ENCODE measurements at regions not wholly inside any gene's neighbourhood (a gene's known extent, or its start where the extent isn't known, plus 50 kb on each side); places are given as distances from the start of the nearest gene placed in this dataset.
"Not testable (repeated sequence)": the region's sequence is repeated elsewhere in the genome, so short reads cannot be mapped to it uniquely, and the experiment has no call there.

DNA sequence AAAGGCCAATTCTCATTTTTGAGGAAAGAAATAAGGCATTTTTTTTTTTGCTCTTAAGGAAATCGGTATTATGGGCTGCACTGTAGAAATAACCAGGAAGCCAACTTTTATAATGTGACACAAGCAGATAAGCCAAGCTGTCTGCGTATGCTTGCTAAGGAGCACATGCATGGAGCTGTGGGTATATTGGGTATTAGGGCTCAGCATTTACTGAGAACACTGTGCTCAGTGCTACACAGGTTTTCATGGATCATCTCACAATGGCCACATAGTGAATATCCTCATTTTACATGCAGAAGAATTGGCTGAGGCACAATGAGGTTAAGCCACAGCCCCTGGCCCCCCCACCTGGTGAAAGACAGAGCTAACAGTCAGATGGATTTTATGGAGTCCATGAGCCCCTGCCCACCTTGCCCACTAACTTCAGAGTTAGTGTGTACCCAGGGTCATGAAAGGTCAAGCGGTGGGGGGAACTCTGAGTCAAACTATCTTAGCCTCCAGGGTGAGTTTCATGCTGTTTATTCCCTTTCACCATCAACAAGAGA lies 204.8 kb downstream of the SPATA31A6 start:
- H3K4me3 ChIP-seq (ENCODE audit: low read length): no peak overlapping the region
- no peak for DNase-seq (ENCODE audit: low read depth)
- TF ChIP-seq, protein P1, sequence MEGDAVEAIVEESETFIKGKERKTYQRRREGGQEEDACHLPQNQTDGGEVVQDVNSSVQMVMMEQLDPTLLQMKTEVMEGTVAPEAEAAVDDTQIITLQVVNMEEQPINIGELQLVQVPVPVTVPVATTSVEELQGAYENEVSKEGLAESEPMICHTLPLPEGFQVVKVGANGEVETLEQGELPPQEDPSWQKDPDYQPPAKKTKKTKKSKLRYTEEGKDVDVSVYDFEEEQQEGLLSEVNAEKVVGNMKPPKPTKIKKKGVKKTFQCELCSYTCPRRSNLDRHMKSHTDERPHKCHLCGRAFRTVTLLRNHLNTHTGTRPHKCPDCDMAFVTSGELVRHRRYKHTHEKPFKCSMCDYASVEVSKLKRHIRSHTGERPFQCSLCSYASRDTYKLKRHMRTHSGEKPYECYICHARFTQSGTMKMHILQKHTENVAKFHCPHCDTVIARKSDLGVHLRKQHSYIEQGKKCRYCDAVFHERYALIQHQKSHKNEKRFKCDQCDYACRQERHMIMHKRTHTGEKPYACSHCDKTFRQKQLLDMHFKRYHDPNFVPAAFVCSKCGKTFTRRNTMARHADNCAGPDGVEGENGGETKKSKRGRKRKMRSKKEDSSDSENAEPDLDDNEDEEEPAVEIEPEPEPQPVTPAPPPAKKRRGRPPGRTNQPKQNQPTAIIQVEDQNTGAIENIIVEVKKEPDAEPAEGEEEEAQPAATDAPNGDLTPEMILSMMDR (IDR thresholded peaks at IDR 0.05; ENCODE audit: insufficient read depth, low read depth, low read length, missing control alignments): no peak

DNA sequence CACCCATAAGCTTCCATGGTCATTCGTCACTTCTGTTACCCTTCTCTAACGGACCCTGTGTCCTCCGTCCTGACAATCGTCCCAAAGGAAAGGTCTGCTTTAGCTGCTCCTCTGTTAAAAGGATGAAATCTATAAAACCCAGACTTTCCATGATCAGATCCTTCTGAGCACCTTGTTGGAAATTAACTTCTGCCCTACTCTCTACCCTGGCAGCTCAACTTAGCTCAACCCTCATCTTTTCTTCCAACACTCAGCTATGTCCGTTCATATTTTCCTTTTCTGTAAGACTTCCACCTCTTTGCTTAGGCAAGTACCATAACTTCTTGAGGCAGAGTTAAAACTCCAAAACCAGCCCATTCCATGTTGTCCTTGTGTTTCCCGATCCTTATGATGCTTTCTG lies 205.4 kb downstream of the SPATA31A6 start:
- TF ChIP-seq, protein P1 (IDR thresholded peaks at IDR 0.05; ENCODE audit: insufficient read depth, low read depth, low read length, missing control alignments): no peak
- DNase-seq (ENCODE audit: low read depth): no peak
- no peak overlapping the region for H3K4me3 ChIP-seq (ENCODE audit: low read length)

DNA sequence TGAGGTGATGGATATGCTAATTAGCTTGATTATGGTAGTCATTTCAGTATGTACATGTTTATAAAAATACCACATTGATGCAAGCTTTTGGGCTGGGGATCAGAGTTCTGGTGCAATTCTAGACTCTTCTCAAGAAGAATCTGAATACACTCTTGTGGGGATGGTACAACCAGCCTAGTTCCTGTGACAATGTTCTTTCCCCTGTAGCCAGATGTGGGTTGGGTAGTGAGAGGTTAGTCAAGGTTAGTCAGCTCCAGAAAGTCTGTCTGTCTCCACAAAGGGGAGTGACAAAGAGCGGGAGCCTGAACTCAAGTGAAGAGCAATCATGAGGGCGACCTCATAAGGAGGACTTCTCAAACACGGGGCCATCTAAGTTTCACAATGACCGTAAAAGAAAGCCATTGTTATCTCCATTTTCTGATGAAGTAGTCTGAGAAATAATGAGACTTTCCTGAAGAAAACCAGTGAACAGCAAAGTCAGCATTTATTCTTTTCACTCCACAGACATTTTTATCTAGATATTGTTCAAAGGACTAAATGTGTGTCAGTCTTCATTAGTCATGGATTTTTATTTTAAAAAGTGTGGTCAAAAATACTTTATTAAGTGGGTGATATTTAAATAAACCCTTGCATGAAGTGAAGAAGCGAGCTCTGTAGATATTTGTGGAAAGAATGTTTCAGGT lies 209.5 kb downstream of the SPATA31A6 start:
- DNase-seq (ENCODE audit: low read depth); H3K4me3 ChIP-seq (ENCODE audit: low read length): not testable (repeated sequence)

DNA sequence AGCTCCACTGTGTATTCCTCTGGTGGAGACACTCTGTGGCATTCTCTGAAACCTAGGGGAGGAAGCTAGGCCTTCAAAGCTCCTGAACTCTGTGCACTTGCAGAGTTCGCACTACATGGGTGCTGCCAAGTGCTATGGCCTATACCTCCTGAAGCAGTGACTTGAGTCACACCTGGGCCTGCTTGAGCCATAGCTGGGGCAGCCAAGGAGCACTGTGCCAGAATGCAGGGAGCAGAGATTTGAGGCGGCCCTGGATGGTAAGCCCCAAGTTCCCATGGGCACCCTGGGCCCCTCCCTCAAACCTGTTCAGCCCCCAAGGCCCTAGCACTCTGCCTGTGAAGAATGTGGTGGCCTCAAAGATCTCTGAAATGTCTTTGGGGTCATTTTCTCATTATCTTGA lies 212.9 kb downstream of the SPATA31A6 start:
- H3K4me3 ChIP-seq (ENCODE audit: low read length): no peak overlapping the region
- no peak for DNase-seq (ENCODE audit: low read depth)
- TF ChIP-seq, protein P1 (IDR thresholded peaks at IDR 0.05; ENCODE audit: insufficient read depth, low read depth, low read length, missing control alignments): no peak

DNA sequence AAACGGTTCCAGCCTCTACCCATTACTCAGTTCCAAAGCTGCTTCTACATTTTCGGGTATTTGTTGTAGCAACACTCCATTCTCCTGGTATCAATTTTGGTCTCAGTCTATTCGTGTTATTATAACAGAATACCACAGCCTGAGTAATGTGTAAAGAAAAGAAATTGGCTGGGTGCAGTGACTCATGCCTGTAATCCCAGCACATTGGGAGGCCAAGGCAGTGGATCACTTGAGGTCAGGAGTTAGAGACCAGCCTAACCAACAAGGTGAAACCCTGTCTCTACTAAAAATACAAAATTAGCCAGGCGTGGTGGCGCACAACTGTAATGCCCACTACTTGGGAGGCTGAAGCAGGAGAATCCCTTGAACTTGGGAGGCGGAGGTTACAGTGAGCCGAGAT lies 213.9 kb downstream of the SPATA31A6 start:
- DNase-seq (ENCODE audit: low read depth): peak; percentile 34
- not testable (repeated sequence) for H3K4me3 ChIP-seq (ENCODE audit: low read length)

DNA sequence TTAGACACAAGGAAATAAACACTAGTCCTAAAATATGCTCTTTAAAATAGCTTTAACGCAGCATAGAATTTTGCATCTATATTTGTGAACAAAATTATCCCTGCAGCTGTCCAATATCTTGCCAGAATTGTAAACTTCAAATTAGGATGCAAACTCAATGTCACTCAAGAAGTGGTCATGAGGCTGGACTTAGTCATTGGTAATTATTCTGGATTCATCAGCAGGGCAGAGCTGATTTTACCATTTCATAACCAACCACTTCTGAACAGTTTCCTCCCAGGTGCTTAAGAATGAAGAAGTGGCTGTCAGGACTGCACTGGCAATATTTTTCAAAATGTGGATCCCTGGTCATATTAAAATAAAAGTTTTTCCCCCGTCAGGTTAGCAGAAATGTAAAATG lies 219.5 kb downstream of the SPATA31A6 start:
- not testable (repeated sequence) for H3K4me3 ChIP-seq (ENCODE audit: low read length)
- DNase-seq (ENCODE audit: low read depth): peak; percentile 24

DNA sequence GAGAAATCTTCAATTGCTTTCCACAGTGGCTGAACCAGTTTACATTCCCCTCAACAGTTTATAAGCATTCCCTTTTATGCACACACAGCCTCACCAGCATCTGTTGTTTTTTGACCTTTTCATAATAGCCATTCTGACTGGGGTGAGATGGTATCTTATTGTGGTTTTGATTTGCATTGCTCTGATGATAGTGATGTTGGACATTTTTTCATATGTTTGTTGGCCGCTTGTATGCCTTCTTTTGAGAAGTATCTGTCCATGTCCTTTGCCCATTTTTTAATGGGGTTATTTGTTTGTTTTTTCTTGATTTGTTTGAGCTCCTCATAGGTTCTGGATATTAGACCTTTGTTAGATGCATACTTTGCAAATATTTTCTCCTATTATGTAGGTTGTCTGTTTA lies 226.1 kb downstream of the SPATA31A6 start:
- DNase-seq (ENCODE audit: low read depth); H3K4me3 ChIP-seq (ENCODE audit: low read length): not testable (repeated sequence)

DNA sequence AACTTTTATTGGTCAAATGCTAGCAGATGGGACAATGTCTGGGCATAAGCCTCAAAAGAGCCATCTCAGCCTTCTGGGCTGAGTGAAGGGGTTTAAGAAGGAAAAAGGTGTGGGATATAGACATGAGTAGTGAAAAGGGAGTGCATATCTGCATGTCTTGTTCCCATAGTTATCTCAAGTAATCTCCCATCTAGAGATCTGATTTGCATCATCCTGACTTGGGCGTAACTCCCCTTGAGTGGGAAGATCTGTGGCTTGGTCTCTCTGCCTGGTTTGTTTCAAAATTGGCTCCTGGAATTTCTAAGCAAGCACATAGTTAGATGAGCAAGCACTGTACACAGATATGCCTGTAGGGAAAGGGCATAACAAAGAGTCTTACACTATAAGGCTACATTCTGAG lies 228.9 kb downstream of the SPATA31A6 start:
- not testable (repeated sequence) for H3K4me3 ChIP-seq (ENCODE audit: low read length); DNase-seq (ENCODE audit: low read depth)

DNA sequence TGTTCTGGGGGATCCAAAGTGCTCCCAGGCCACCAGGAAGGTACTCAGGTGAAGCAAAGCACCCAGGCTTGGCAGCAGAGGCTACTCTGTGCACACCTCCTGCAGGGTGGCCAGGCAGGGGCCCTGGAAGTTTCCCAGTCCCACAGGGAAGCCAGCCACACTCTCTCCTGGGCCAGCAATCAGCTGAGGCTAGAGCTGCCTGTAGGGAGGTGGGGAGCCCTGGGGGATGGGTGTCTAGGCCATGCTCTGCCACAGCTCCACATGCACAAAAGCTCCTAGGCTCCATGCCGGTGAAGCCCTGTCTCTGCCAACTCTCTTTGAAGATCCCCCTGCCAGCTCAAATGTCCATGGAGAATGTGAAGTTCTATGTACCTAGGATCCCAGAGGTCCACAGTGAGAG lies 231.4 kb downstream of the SPATA31A6 start:
- not testable (repeated sequence) for H3K4me3 ChIP-seq (ENCODE audit: low read length); DNase-seq (ENCODE audit: low read depth)

DNA sequence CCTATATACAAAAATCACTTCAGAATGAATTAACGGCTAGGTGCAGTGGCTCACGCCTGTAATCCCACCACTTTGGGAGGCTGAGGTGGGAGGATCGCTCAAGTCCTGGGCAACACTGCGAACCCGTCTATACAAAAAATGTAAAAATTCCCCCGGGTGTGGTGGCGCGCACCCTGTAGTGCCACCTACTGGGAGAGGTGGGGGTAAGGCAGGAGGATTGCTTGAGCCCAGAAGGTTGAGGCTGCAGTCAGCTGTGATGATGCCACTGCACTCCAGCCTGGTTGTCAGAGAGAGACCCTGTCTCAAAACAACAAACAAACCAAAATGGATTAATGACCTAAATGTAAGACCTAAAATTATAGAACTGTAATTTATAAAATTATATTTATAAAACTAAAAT lies 236.2 kb downstream of the SPATA31A6 start:
- H3K4me3 ChIP-seq (ENCODE audit: low read length); DNase-seq (ENCODE audit: low read depth): not testable (repeated sequence)

DNA sequence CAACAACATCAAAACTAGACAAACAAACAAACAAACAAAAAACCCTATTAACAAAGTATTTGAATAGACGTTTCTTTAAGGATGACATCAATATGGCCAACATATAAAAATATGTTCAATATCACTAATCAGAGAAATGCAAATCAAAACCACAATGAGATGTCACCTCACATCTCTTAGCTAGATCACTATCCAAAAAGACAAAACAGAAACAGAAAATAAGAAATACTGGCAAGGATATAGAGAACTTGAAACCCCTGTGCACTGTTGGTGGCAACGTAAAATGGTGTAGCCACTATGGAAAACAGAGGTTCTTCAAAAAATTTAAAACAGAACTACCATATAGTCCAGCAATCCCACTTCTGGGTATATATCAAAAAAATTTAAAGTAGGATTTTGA lies 236.9 kb downstream of the SPATA31A6 start:
- H3K4me3 ChIP-seq (ENCODE audit: low read length); DNase-seq (ENCODE audit: low read depth): not testable (repeated sequence)

DNA sequence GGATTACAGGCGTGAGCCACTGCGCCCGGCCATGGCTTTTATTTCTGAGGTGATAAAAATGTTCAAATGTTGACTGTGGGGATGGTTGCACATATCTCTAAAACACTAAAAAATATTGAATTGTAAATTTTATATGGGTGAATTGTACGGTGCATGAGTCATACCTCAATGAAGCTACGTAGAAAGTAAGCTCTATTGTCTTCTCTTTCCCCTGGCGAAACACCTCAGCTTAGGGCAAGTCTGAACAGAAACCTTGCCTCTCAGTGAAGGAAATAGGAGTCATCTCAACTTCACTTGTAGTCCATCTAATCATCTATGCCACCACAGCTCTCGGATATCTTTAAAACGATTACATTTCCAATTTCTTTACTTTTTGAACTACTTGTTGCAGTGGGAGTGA lies 238.2 kb downstream of the SPATA31A6 start:
- not testable (repeated sequence) for H3K4me3 ChIP-seq (ENCODE audit: low read length)
- peak; percentile 76 for DNase-seq (ENCODE audit: low read depth)

DNA sequence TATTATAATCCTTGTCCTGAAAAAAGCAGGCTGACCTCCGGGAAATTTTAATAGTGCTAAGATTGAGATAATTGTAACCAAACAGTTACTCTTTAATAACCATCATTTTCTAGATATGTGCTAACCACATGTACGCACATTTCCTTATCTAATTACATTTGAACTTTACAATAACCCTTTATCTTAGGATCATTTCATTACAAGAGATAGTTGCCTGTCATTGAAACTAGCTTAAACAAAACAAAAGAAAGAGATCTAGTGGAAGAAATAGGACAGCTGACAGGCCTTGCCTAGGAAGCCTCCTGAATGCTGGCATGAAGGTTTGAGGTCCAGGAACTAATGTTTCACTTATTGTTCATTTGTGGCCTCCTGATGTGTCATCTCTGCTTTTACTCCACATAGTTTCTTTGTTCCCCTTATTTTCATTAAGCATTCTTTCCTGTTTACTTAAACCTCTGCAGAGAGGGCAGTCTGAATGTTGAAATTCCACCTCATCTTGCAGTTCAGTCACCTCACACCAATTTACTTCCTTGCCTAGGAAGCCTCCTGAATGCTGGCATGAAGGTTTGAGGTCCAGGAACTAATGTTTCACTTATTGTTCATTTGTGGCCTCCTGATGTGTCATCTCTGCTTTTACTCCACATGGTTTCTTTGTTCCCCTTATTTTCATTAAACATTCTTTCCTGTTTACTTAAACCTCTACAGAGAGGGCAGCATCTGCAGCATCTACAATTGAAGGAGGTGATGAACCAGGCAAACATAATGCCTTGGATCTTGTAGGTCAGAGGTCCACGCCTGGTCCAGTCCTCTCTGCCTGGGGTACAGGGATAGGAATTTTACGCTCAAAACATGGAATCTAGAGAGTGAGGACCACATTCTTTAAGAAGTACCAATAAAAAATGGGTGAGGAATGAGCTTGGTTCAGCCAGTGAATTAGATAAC lies 247.5 kb downstream of the SPATA31A6 start:
- peak; percentile 76 for DNase-seq (ENCODE audit: low read depth)
- H3K4me3 ChIP-seq (ENCODE audit: low read length): not testable (repeated sequence)

DNA sequence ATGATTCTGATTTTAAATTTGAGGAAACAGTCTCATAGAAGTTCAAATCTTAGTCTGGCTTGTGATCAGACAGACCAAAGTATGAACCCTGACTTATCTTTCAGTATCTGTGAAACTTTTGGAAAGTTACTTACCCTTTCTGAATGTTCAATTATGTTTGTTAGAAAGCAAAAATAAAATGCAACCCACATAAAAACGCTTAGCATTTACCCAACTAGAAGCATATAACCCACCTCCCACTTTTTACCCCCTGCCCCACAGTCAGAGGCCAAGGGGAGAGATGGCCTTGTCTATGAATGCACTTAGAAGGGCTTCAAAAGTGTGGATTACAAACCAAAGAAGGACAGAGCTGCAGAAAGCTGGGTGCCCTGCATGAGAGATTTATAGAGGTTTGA lies 248.2 kb downstream of the SPATA31A6 start:
- not testable (repeated sequence) for H3K4me3 ChIP-seq (ENCODE audit: low read length); DNase-seq (ENCODE audit: low read depth)

DNA sequence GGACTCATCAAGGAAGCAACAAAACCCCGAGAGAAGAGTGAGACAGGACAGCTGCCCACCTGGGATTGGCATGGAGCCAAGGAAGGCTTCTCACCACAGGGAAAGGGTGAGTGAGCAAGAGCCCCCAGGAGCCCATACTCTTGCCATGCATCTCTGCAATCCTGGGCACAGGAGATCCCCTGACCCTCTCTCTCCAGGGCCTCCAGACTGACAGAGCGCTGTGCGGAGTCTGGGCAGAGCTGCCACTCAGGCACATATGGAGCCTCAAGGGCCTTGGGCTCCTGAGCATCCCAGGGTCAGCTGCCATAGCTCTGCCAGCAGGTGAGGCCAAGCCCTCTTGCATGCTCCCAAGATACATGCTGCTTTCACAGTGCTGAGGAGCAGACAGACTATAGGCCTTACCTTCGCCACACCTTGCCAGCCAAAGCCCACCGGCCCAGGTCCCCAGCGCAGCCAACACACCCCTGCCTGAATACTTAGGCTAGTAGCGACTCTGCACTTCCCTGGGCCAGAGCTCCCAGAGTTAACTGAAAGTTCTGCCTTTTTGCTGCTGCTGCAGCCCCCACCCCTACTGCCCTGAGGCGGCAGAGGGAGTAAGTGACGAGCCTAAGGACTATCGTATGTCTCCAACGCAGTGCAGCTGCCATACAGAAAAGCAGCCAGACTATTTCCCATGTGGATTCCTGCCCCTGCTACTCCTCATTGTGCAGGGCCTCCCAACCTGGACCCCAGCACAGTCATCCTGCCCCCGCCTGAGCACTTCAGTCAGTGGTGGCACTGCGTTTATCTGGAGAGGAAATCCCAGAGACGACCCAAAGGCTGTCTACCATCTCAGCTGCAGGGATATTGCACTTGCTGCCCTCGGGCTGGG lies 251.6 kb downstream of the SPATA31A6 start:
- H3K4me3 ChIP-seq (ENCODE audit: low read length); DNase-seq (ENCODE audit: low read depth): not testable (repeated sequence)

Measured in epithelial cell of esophagus (primary cell).